ENCODE measurements at regions not wholly inside any gene's neighbourhood (a gene's known extent, or its start where the extent isn't known, plus 50 kb on each side); places are given as distances from the start of the nearest gene placed in this dataset.

GRCh38 chr18:34075963-34076860 is 148.5 kb downstream of the NOL4 start:
- no peak for FAIRE-seq

- FAIRE-seq: no peak
Measured at GRCh38 chr18:34061226-34061625, 163.5 kb downstream of the NOL4 start.

GRCh38 chr18:34055227-34055626 is 169.5 kb downstream of the NOL4 start:
- no peak for FAIRE-seq

- FAIRE-seq: no peak
Measured at GRCh38 chr18:34050661-34051060, 174.1 kb downstream of the NOL4 start.

- FAIRE-seq: no peak
Measured at GRCh38 chr18:34049511-34049910, 175.2 kb downstream of the NOL4 start.

- FAIRE-seq: no peak
Measured at GRCh38 chr18:34048423-34048822, 176.3 kb downstream of the NOL4 start.

- FAIRE-seq: no peak
Measured at GRCh38 chr18:34042423-34043146, 182.1 kb downstream of the NOL4 start.

- no peak for FAIRE-seq
Measured at GRCh38 chr18:34039611-34040010, 185.1 kb downstream of the NOL4 start.

- FAIRE-seq: no peak
Measured at GRCh38 chr18:34039201-34039600, 185.5 kb downstream of the NOL4 start.

GRCh38 chr18:34038086-34038485 is 186.6 kb downstream of the NOL4 start:
- no peak for FAIRE-seq

GRCh38 chr18:34033968-34034367 is 190.7 kb downstream of the NOL4 start:
- no peak for FAIRE-seq

GRCh38 chr18:34031810-34032209 is 192.9 kb downstream of the NOL4 start:
- FAIRE-seq: no peak

- no peak for FAIRE-seq
Measured at GRCh38 chr18:34028324-34028723, 196.4 kb downstream of the NOL4 start.

GRCh38 chr18:34025191-34025801 is 199.4 kb downstream of the NOL4 start:
- no peak for FAIRE-seq

GRCh38 chr18:34023471-34023870 is 201.2 kb downstream of the NOL4 start:
- no peak for FAIRE-seq

- FAIRE-seq: no peak
Measured at GRCh38 chr18:34018336-34018735, 206.4 kb downstream of the NOL4 start.

- FAIRE-seq: no peak
Measured at GRCh38 chr18:34003687-34004086, 221.0 kb downstream of the NOL4 start.

GRCh38 chr18:34002130-34002529 is 222.6 kb downstream of the NOL4 start:
- FAIRE-seq: no peak

- FAIRE-seq: no peak
Measured at GRCh38 chr18:34001376-34001775, 223.3 kb downstream of the NOL4 start.

GRCh38 chr18:33987206-33987605 is 237.5 kb downstream of the NOL4 start:
- FAIRE-seq: no peak

GRCh38 chr18:33983126-33983525 is 241.6 kb downstream of the NOL4 start:
- no peak for FAIRE-seq

GRCh38 chr18:33960417-33960816 is 264.3 kb downstream of the NOL4 start:
- no peak for FAIRE-seq

GRCh38 chr18:33959609-33960008 is 265.1 kb downstream of the NOL4 start:
- FAIRE-seq: no peak

- no peak for FAIRE-seq
Measured at GRCh38 chr18:33957707-33958106, 267.0 kb downstream of the NOL4 start.

Data from TTC549 (cell line).